Keratinocyte (primary cell): ENCODE measurements at regions not wholly inside any gene's neighbourhood (a gene's known extent, or its start where the extent isn't known, plus 50 kb on each side); places are given as distances from the start of the nearest gene placed in this dataset.

Experiments
- DNase-seq: peaks from one replicate; pipeline ENCODE4 v3.0.0-alpha.2; 2011; ENCODE audit warnings: low read depth, missing footprints, low spot score
- FAIRE-seq: peaks from 2 replicates; lab custom pipeline; 2011; peaks lifted over from hg19 to GRCh38; lab: Jason Lieb, UNC
- H2AFZ ChIP-seq: 2 replicates; pipeline ENCODE4 v1.6.0; 2012; ENCODE audit warnings: low read length, control low read depth, inconsistent platforms; ENCODE audit not compliant: control insufficient read depth
- H3K27ac ChIP-seq: 2 replicates; pipeline ENCODE4 v1.5.1; 2011; ENCODE audit warnings: low read length; ENCODE audit not compliant: control insufficient read depth, insufficient read depth
- H3K27me3 ChIP-seq: 3 replicates; pipeline ENCODE4 v1.6.0; 2011; ENCODE audit warnings: low read length; ENCODE audit not compliant: control insufficient read depth, insufficient read depth; ENCODE audit errors: extremely low read depth
- H3K36me3 ChIP-seq, 2 experiments: 2 replicates in 1 of 2; 3 replicates in 1 of 2; pipeline ENCODE4 v1.5.1; 2011; ENCODE audit warnings: low read length in 2 of 2, mild to moderate bottlenecking in 1 of 2; ENCODE audit not compliant: control insufficient read depth in 2 of 2, insufficient read depth in 2 of 2; ENCODE audit errors: extremely low read depth in 1 of 2
- H3K4me1 ChIP-seq: 3 replicates; pipeline ENCODE4 v1.5.1; 2011; ENCODE audit warnings: low read length; ENCODE audit not compliant: control insufficient read depth, insufficient read depth; ENCODE audit errors: extremely low read depth
- H3K4me2 ChIP-seq: 3 replicates; pipeline ENCODE4 v1.6.0; 2011; ENCODE audit warnings: low read depth, low read length; ENCODE audit not compliant: control insufficient read depth, insufficient read depth; ENCODE audit errors: extremely low read depth
- H3K4me3 ChIP-seq, 3 experiments: fragments of 200-600 bp in 1 of 3; sonication (generic) in 1 of 3; 2 replicates in 2 of 3; 3 replicates in 1 of 3; pipeline ENCODE4 v1.5.1; 2011 to 2016; ENCODE audit warnings: low read length in 3 of 3, mild to moderate bottlenecking in 3 of 3, control low read depth in 2 of 3, inconsistent platforms in 1 of 3, low read depth in 1 of 3, mixed read lengths in 1 of 3, mixed run types in 1 of 3, moderate library complexity in 1 of 3; ENCODE audit not compliant: control insufficient read depth in 2 of 3, insufficient read depth in 2 of 3; ENCODE audit errors: extremely low read depth in 1 of 3
- H3K79me2 ChIP-seq: 2 replicates; pipeline ENCODE4 v1.6.0; 2012; ENCODE audit warnings: low read length; ENCODE audit not compliant: control insufficient read depth, insufficient read depth
- H3K9ac ChIP-seq: 3 replicates; pipeline ENCODE4 v1.6.0; 2011; ENCODE audit warnings: low read length; ENCODE audit not compliant: control insufficient read depth, insufficient read depth; ENCODE audit errors: extremely low read depth
- H3K9me1 ChIP-seq: 3 replicates; pipeline ENCODE4 v1.6.0; 2011; ENCODE audit warnings: low read length; ENCODE audit not compliant: control insufficient read depth, insufficient read depth; ENCODE audit errors: extremely low read depth
- H3K9me3 ChIP-seq: 2 replicates; pipeline ENCODE4 v1.5.1; 2012; ENCODE audit warnings: low read depth, low read length; ENCODE audit not compliant: control insufficient read depth
- H4K20me1 ChIP-seq: 3 replicates; pipeline ENCODE4 v1.6.0; 2011; ENCODE audit warnings: low read length; ENCODE audit not compliant: control insufficient read depth, insufficient read depth; ENCODE audit errors: extremely low read depth
- CTCF ChIP-seq, 3 experiments: IDR thresholded peaks in 1 of 3; conservative IDR thresholded peaks in 1 of 3; optimal IDR thresholded peaks in 1 of 3; 2 replicates in 2 of 3; 3 replicates in 1 of 3; pipeline versions ENCODE3 to v1.5.1; 2011; ENCODE audit warnings: low read length in 3 of 3, mild to moderate bottlenecking in 3 of 3, moderate library complexity in 2 of 3, control low read depth in 1 of 3, inconsistent platforms in 1 of 3; ENCODE audit not compliant: insufficient read depth in 2 of 3; ENCODE audit errors: extremely low read depth in 1 of 3
- EZH2 ChIP-seq: IDR thresholded peaks from one replicate; pipeline ENCODE4 v1.6.1; 2012; ENCODE audit warnings: inconsistent platforms, mild to moderate bottlenecking, low read length, moderate library complexity
- dilution Hi-C: fragments of 300-500 bp; cut with MboI; formaldehyde crosslinking; loops from one replicate; pipeline ENCODE4 v1.7.0; 2020; ENCODE audit warnings: low sequenced_read_pairs; ENCODE audit not compliant: extremely low pct_ligation_motif_present

GRCh38 chr2:16537347-16537746 lies 128.3 kb downstream of the CYRIA start:
- peak; percentile 17 for FAIRE-seq

GRCh38 chr2:16526193-16526592 lies 139.4 kb downstream of the CYRIA start:
- no peaks in the 10 kb centered on the region for H4K20me1 ChIP-seq
- H3K9ac ChIP-seq: no peak overlapping the region
- no peak for FAIRE-seq
- no peak overlapping the region for H3K4me3 ChIP-seq
- H3K9me1 ChIP-seq: no peaks in the 10 kb centered on the region
- no peak overlapping the region for H2AFZ ChIP-seq
- no peak overlapping the region for H3K27ac ChIP-seq
- DNase-seq: no peak
- no peaks in the 10 kb centered on the region for H3K36me3 ChIP-seq
- no peak overlapping the region for H3K4me2 ChIP-seq
- no peaks in the 10 kb centered on the region for H3K79me2 ChIP-seq
- H3K4me1 ChIP-seq: no peaks in the 10 kb centered on the region
- no peak for TF ChIP-seq EZH2
- no peak for TF ChIP-seq CTCF (optimal IDR thresholded peaks at IDR 0.05 in 1 of 3, IDR thresholded peaks at IDR 0.05 in 1 of 3, conservative IDR thresholded peaks at IDR 0.05 in 1 of 3; ENCODE audit: extremely low read depth in 1 of 3, insufficient read depth in 2 of 3, low read length in 3 of 3)
- no peaks in the 10 kb centered on the region for H3K9me3 ChIP-seq
- dilution Hi-C loops: no loop called here
- no peaks in the 10 kb centered on the region for H3K27me3 ChIP-seq

More at GRCh38 chr2:16537347-16537746, 128.3 kb downstream of the CYRIA start:
- Histone ChIP-seq H3K4me3 (no peak overlapping the region), H3K36me3 (no peaks in the 10 kb centered on the region), H3K9me1 (no peaks in the 10 kb centered on the region), H3K4me2 (no peak overlapping the region), H3K9me3 (no peaks in the 10 kb centered on the region), H3K79me2 (no peaks in the 10 kb centered on the region), H2AFZ (no peak overlapping the region), H3K9ac (no peak overlapping the region), H3K27me3 (no peaks in the 10 kb centered on the region), H3K4me1 (peaks cover 6% of the 10 kb centered on the region), H3K27ac (no peak overlapping the region), H4K20me1 (no peaks in the 10 kb centered on the region)
- peak; percentile 30 for DNase-seq
- dilution Hi-C loops: no loop called here
- TF ChIP-seq CTCF (optimal IDR thresholded peaks at IDR 0.05 in 1 of 3, IDR thresholded peaks at IDR 0.05 in 1 of 3, conservative IDR thresholded peaks at IDR 0.05 in 1 of 3; ENCODE audit: extremely low read depth in 1 of 3, insufficient read depth in 2 of 3, low read length in 3 of 3) (no peak), EZH2 (no peak)
